ENCODE measurements at regions not wholly inside any gene's neighbourhood (a gene's known extent, or its start where the extent isn't known, plus 50 kb on each side); places are given as distances from the start of the nearest gene placed in this dataset.
"Not testable (repeated sequence)": the region's sequence is repeated elsewhere in the genome, so short reads cannot be mapped to it uniquely, and the experiment has no call there.

GRCh38 chr1:222415441-222415840 is 132.5 kb downstream of the HHIPL2 start:
- DNase-seq: no peak

- DNase-seq: no peak
Observed at GRCh38 chr1:222413991-222414549, 133.8 kb downstream of the HHIPL2 start.

GRCh38 chr1:222413436-222413835 is 134.5 kb downstream of the HHIPL2 start:
- no peak for DNase-seq

GRCh38 chr1:222404710-222405109 is 143.2 kb downstream of the HHIPL2 start:
- no peak for DNase-seq

GRCh38 chr1:222399197-222399596 is 148.7 kb downstream of the HHIPL2 start:
- DNase-seq: no peak

GRCh38 chr1:222394224-222394623 is 153.7 kb downstream of the HHIPL2 start:
- DNase-seq: no peak

- no peak for DNase-seq
Observed at GRCh38 chr1:222392556-222392955, 155.3 kb downstream of the HHIPL2 start.

- DNase-seq: no peak
Observed at GRCh38 chr1:222390181-222390580, 157.7 kb downstream of the HHIPL2 start.

- peak; percentile 4 for DNase-seq
Observed at GRCh38 chr1:222387007-222387814, 160.7 kb downstream of the HHIPL2 start.

- no peak for DNase-seq
Observed at GRCh38 chr1:222385955-222386354, 161.9 kb downstream of the HHIPL2 start.

GRCh38 chr1:222385262-222385661 is 162.6 kb downstream of the HHIPL2 start:
- DNase-seq: no peak

- DNase-seq: no peak
Observed at GRCh38 chr1:222384531-222384930, 163.4 kb downstream of the HHIPL2 start.

GRCh38 chr1:222382171-222382570 is 165.7 kb downstream of the HHIPL2 start:
- no peak for DNase-seq

GRCh38 chr1:222377428-222378088 is 170.3 kb downstream of the HHIPL2 start:
- DNase-seq: no peak

GRCh38 chr1:222376791-222377190 is 171.1 kb downstream of the HHIPL2 start:
- DNase-seq: not testable (repeated sequence)

GRCh38 chr1:222375701-222376100 is 172.2 kb downstream of the HHIPL2 start:
- no peak for DNase-seq

GRCh38 chr1:222373831-222374602 is 173.9 kb downstream of the HHIPL2 start:
- DNase-seq: no peak

GRCh38 chr1:222373216-222373615 is 174.7 kb downstream of the HHIPL2 start:
- DNase-seq: no peak

- DNase-seq: no peak
Observed at GRCh38 chr1:222372221-222372620, 175.7 kb downstream of the HHIPL2 start.

GRCh38 chr1:222370913-222371675 is 176.8 kb downstream of the HHIPL2 start:
- DNase-seq: no peak

- DNase-seq: no peak
Observed at GRCh38 chr1:222370081-222370912, 177.6 kb downstream of the HHIPL2 start.

- no peak for DNase-seq
Observed at GRCh38 chr1:222369148-222369547, 178.8 kb downstream of the HHIPL2 start.

Measured in hematopoietic multipotent progenitor cell treated with erythropoietin and hydrocortisone succinate and interleukin-3 and kit ligand, for 6 days (in vitro differentiated cells).